Activated CD4-positive, alpha-beta T cell treated with anti-CD3 and anti-CD28 coated beads, Interleukin-2, Interleukin-4, amounts not matched to agents 100 ng/mL and 50 ng/mL, durations not matched to agents 16 hours and 8 hours (primary cell): ENCODE measurements at regions not wholly inside any gene's neighbourhood (a gene's known extent, or its start where the extent isn't known, plus 50 kb on each side); places are given as distances from the start of the nearest gene placed in this dataset.
"Not testable (repeated sequence)": the region's sequence is repeated elsewhere in the genome, so short reads cannot be mapped to it uniquely, and the experiment has no call there.

Experiments
- DNase-seq: peaks from one replicate; pipeline ENCODE4 v3.0.0-alpha.2; 2020; ENCODE audit warnings: low spot score

DNA sequence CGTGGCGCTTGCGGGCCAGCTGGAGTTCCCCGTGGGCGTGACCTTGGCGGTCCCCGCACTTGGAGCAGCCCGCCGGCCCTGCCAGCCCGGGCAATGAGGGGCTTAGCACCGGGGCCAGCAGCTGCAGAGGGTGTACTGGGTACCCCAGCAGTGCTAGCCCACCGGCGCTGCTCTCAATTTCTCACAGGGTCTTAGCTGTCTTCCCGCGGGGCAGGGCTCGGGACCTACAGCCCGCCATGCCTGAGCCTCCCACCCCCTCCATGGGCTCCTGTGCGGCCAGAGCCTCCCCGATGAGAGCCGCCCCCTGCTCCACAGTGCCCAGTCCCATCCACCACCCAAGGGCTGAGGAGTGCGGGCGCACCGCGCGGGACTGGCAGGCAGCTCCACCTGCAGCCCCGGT lies 94.0 kb upstream of the NIPBL start:
- DNase-seq: not testable (repeated sequence)

DNA sequence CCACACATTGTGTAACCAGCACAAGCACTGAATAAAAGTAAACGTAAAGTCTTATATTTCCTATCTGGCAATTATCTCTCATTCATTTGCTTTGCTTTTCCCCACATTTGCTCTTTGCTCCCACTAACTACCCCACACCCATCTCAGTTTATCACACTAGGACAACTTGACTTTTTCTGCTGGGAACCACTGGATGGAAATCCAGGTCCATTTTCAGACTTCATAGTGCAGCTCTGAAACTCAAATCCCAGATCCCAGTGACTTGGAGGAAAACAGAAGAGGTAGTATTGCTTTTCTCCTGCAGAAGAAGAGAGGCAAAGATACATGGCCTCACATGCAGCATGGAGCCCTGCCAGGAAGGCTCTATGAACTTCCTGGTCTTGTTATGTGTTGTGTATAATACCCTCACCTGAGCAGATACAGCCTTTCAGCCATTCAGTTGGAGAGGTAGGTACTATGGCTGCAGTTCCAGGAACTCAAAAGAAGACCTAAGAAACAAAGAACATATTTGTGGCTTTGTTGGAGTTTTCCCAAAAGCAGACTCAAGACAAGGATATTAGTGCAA lies 90.0 kb upstream of the NIPBL start:
- no peak for DNase-seq

DNA sequence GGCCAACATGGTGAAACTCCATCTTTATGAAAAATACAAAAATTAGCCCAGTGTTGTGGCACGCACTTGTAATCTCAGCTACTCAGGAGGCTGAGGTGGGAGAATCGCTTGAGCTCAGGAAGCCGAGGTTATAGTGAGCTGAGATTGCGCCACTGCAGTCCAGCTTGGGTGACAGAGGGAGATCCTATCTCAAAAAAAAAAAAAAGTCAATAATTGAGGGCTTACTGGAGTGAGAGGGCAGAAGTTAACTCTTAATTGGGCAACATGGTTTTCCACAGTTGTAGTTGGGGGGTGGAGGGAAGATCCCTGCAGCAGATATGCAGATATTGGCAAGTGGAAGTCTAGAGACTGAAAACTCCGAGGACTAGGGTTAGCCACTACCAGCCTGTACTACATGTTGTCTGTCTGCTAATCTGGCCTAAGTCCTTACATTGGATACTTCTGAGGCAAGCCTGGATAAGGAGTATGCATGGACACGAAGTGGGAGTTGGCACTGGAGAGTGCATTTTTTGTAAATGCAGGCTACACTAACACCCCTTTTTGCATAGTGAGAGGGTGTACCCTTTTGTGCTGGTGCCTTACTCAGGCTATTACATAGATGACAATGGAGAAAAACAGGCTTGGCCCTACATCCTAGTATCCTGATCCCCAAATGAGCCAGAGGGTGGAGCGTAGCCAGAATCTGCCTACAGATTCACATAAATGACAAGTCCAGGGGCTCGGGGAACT lies 89.0 kb upstream of the NIPBL start:
- no peak for DNase-seq

DNA sequence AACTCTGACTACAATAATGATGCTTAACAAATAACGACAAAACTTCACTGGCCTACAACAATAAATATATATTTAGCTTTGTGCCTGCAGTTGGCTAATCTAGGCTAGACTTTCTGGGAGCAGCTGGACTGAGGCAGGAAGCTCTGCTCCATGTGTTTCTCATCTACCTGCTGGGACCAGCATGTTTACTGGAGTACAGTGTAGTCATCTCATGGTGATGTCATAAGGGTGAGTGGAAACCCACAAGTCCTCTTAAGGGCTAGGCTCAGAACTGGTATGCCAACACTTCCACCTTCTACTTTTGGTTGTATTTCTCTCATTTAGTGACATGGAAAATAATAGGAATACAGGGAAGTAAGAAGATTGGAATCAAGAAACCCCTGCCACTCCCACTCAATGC lies 85.7 kb upstream of the NIPBL start:
- no peak for DNase-seq

DNA sequence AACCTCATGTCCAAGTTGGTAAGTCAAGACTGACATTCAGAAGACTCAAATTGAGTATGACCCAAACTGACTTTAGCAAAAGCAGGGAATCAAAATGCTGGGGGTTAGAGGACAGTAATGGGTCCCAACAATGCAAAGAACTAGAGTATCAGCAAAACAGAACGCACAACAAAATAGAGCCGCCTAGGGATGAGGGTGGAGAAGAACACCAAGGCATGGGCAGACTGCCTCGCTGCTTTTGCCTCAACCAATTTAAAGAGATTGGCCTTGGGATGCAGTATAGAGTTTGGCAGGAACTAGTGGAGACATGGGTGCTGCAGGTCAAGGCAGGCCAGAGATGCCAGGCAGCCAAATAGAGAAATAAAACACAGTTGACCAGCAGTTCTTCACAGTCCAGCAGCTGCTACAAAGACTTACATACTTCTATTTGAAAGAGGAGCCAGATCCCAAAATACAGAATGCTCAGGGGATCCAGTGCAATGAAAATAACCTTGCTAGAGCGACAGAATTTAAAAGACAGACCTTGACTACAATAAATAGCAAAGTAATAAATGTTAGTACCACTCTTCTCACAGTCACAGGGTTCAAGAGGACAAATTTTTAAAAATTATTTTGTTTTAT lies 83.9 kb upstream of the NIPBL start:
- DNase-seq: no peak

DNA sequence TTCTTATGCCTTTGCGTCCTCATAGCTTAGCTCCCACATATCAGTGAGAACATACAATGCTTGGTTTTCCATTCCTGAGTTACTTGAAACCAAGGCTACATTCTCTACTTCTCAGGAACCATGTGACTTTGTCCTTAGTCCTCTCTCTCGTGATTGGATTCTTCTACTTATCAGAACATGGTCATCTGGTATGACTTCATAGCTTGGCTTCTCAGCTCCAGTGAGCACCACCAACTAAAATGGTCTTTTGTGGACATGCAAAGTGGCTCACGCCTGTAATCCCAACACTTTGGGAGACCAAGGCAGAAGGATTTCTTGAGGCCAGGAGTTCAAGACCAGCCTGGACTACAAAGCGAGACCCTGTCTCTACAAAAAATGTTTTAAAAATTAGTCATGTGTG lies 81.2 kb upstream of the NIPBL start:
- DNase-seq: no peak

DNA sequence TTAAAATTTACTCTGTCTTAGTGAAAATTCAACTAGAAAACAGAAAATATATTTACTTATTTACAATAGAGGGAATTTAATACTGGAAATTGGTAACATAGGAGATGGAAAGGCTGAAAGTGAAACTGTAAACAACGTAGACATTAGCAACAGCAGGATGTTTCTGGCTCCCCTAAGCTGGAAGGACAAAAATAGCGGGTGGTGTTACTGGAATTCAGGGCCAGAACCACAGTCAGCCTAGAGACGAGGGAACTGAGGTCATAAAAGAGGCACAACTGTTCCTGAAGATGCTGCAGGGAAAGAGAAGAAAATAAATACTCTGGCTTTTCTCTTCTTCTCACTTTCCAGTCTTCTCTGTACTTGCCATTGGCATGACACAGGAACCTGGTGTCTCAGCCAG lies 80.4 kb upstream of the NIPBL start:
- no peak for DNase-seq

DNA sequence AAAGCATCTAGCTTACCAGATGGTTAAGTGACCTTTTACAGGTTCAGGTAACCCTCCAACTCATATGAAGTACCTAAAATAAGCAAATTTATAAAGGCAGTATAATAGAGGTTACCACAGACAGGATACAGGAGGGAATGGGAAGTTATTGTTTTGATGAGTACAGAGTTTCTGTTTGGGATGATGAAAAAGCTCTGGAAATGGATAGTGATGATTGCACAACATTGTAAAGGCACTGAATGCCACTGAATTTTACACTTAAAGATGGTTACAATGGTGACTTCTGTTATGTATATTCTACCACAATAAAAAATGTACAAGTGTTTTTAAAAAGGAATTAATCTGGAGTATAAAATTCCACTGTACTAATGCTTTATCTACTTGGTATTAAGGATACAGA lies 75.0 kb upstream of the NIPBL start:
- no peak for DNase-seq

DNA sequence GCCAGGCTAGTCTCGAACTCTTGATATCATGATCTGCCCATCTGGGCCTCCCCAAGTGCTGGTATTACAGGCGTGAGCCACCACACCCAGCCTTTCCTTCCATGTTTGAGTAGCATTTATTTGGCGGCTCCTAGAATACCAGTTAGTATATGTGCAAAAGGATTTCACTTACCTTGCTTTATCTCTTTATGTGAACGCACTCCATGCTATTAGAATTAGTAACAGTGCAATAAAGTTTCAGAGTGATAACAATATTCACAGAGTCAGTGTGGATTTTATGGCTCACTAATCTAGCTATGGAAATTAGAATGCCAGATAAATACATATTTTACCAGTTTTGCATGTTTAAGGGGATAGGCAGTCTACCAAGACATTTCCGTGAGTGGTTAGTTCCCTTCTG lies 74.4 kb upstream of the NIPBL start:
- no peak for DNase-seq

DNA sequence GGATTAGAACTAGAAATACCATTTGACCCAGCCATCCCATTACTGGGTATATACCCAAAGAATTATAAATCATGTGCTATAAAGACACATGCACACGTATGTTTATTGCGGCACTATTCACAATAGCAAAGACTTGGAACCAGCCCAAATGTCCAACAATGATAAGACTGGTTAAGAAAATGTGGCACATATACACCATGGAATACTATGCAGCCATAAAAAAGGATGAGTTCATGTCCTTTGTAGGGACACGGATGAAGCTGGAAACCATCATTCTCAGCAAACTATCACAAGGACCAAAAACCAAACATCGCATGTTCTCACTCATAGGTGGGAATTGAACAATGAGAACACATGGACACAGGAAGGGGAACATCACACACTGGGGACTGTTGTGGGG lies 63.3 kb upstream of the NIPBL start:
- not testable (repeated sequence) for DNase-seq

DNA sequence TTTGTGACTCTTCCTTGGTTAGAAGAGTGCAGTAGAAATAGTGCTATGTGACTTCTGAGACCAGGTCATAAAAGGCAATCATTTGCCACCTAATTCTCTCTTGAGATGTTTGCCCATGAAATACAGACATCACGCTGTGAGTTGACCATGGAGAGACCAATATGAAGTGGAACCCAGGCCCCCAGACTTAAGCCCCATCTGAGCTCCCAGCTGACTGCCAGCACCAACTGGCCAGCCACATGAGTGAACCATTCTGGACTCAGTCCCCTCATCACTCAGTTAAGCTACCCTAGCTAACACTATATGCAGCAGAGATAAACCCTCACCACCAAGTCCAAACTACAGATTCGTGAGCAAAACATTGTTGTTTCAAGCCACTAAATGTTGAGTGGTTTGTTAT lies 60.7 kb upstream of the NIPBL start:
- no peak for DNase-seq

DNA sequence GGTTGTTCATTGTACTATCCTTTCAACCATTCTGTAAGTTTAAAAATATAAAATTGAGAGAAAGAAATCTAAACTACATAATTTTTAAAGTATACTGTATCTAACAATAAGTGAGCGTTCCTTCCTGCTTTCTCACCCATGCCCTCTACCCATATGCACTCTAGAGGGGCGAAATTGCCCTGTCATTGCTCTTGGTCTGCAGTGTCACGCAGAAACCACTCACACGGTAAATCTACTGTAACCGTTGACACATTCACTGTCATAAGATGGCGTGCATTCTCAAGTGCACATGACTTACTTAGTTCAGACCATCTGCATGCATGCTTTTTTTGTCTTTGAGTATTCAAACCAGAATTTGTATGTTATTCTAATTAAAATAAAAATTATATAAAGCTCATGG lies 55.7 kb upstream of the NIPBL start:
- DNase-seq: no peak

DNA sequence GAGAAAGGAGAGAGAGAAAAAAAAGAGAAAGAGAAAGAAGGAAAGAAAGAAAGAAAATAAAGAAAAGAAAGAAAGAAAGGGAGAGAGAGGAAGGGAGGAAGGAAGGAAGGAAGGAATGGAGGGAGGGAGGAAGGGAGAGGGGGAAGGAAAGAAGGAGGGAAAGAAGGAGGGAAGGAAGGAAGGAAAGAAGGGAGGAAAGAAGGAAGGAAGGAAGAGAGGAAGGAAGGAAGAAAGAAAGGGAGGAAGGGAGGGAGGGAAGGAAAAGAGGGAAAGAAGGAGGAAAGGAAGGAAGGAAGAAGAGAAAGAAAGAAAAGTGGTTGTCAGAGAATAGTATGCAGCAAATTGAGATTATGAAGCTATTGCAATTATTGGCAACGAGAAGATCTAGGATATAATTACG lies 49.9 kb upstream of the NIPBL start:
- no peak for DNase-seq
